ENCODE measurements at regions not wholly inside any gene's neighbourhood (a gene's known extent, or its start where the extent isn't known, plus 50 kb on each side); places are given as distances from the start of the nearest gene placed in this dataset.
"Not testable (repeated sequence)": the region's sequence is repeated elsewhere in the genome, so short reads cannot be mapped to it uniquely, and the experiment has no call there.

- Histone ChIP-seq H3K27me3 (no peaks in the 10 kb centered on the region), H3K36me3 (no peaks in the 10 kb centered on the region), H3K4me2 (no peak overlapping the region), H3K27ac (no peak overlapping the region), H3K4me3 (no peak overlapping the region), H4K20me1 (no peaks in the 10 kb centered on the region), H3K9ac (no peak overlapping the region), H3K4me1 (no peaks in the 10 kb centered on the region), H3K9me3 (no peaks in the 10 kb centered on the region)
- no peak for TF ChIP-seq Cebpa-rat (IDR thresholded peaks at IDR 0.05)
Observed at GRCh38 chr4:159770401-159770800, 667.5 kb downstream of the RAPGEF2 start.

- TF ChIP-seq Cebpa-rat (IDR thresholded peaks at IDR 0.05) = no peak
- H3K27ac ChIP-seq = no peak overlapping the region
- no peaks in the 10 kb centered on the region for H3K36me3 ChIP-seq
- no peaks in the 10 kb centered on the region for H3K27me3 ChIP-seq
- no peaks in the 10 kb centered on the region for H3K4me1 ChIP-seq
- H4K20me1 ChIP-seq = no peaks in the 10 kb centered on the region
- H3K4me3 ChIP-seq = no peak overlapping the region
- no peak overlapping the region for H3K4me2 ChIP-seq
- no peaks in the 10 kb centered on the region for H3K9me3 ChIP-seq
- no peak overlapping the region for H3K9ac ChIP-seq
Observed at GRCh38 chr4:159770969-159771368, 668.1 kb downstream of the RAPGEF2 start.

- no peaks in the 10 kb centered on the region for H3K4me1 ChIP-seq
- no peak overlapping the region for H3K27ac ChIP-seq
- no peaks in the 10 kb centered on the region for H3K36me3 ChIP-seq
- H4K20me1 ChIP-seq = no peaks in the 10 kb centered on the region
- no peaks in the 10 kb centered on the region for H3K27me3 ChIP-seq
- H3K4me2 ChIP-seq = no peak overlapping the region
- no peak for TF ChIP-seq Cebpa-rat (IDR thresholded peaks at IDR 0.05)
- no peak overlapping the region for H3K4me3 ChIP-seq
- no peaks in the 10 kb centered on the region for H3K9me3 ChIP-seq
- no peak overlapping the region for H3K9ac ChIP-seq
Observed at GRCh38 chr4:159776961-159777360, 674.1 kb downstream of the RAPGEF2 start.

- Histone ChIP-seq H3K36me3 (no peaks in the 10 kb centered on the region), H3K4me2 (no peak overlapping the region), H3K4me1 (no peaks in the 10 kb centered on the region), H3K4me3 (no peak overlapping the region), H3K27me3 (no peaks in the 10 kb centered on the region), H4K20me1 (no peaks in the 10 kb centered on the region), H3K27ac (no peak overlapping the region), H3K9me3 (no peaks in the 10 kb centered on the region), H3K9ac (no peak overlapping the region)
- TF ChIP-seq Cebpa-rat (IDR thresholded peaks at IDR 0.05) = no peak
Observed at GRCh38 chr4:159777689-159778088, 674.8 kb downstream of the RAPGEF2 start.

GRCh38 chr4:159778298-159778697, 675.4 kb downstream of the RAPGEF2 start:
- Histone ChIP-seq H3K27ac (no peak overlapping the region), H3K9me3 (no peaks in the 10 kb centered on the region), H3K4me3 (no peak overlapping the region), H3K27me3 (no peaks in the 10 kb centered on the region), H3K9ac (no peak overlapping the region), H3K4me2 (no peak overlapping the region), H3K4me1 (no peaks in the 10 kb centered on the region), H3K36me3 (no peaks in the 10 kb centered on the region), H4K20me1 (no peaks in the 10 kb centered on the region)
- TF ChIP-seq Cebpa-rat (IDR thresholded peaks at IDR 0.05) = no peak

GRCh38 chr4:159779716-159780115, 676.8 kb downstream of the RAPGEF2 start:
- no peaks in the 10 kb centered on the region for H3K36me3 ChIP-seq
- no peaks in the 10 kb centered on the region for H3K4me1 ChIP-seq
- no peak overlapping the region for H3K4me2 ChIP-seq
- no peaks in the 10 kb centered on the region for H3K27me3 ChIP-seq
- H4K20me1 ChIP-seq = no peaks in the 10 kb centered on the region
- no peak for TF ChIP-seq Cebpa-rat (IDR thresholded peaks at IDR 0.05)
- H3K27ac ChIP-seq = no peak overlapping the region
- no peaks in the 10 kb centered on the region for H3K9me3 ChIP-seq
- H3K4me3 ChIP-seq = no peak overlapping the region
- H3K9ac ChIP-seq = no peak overlapping the region

- Histone ChIP-seq H3K4me3 (no peak overlapping the region), H3K9me3 (no peaks in the 10 kb centered on the region), H3K4me1 (no peaks in the 10 kb centered on the region), H3K4me2 (no peak overlapping the region), H3K27ac (no peak overlapping the region), H3K27me3 (no peaks in the 10 kb centered on the region), H4K20me1 (no peaks in the 10 kb centered on the region), H3K36me3 (no peaks in the 10 kb centered on the region), H3K9ac (no peak overlapping the region)
- no peak for TF ChIP-seq Cebpa-rat (IDR thresholded peaks at IDR 0.05)
Observed at GRCh38 chr4:159780196-159780922, 677.5 kb downstream of the RAPGEF2 start.

- Histone ChIP-seq H3K4me3 (no peak overlapping the region), H4K20me1 (no peaks in the 10 kb centered on the region), H3K27ac (no peak overlapping the region), H3K4me1 (no peaks in the 10 kb centered on the region), H3K4me2 (no peak overlapping the region), H3K36me3 (no peaks in the 10 kb centered on the region), H3K27me3 (no peaks in the 10 kb centered on the region), H3K9ac (no peak overlapping the region), H3K9me3 (0 out of 2 replicates have a peak, but pooled peaks cover 4% of the 10 kb centered on the region)
- no peak for TF ChIP-seq Cebpa-rat (IDR thresholded peaks at IDR 0.05)
Observed at GRCh38 chr4:159787901-159788300, 685.0 kb downstream of the RAPGEF2 start.

- no peak for TF ChIP-seq Cebpa-rat (IDR thresholded peaks at IDR 0.05)
- no peaks in the 10 kb centered on the region for H4K20me1 ChIP-seq
- no peak overlapping the region for H3K9ac ChIP-seq
- H3K27ac ChIP-seq = no peak overlapping the region
- no peaks in the 10 kb centered on the region for H3K27me3 ChIP-seq
- no peak overlapping the region for H3K4me2 ChIP-seq
- H3K9me3 ChIP-seq = 0 out of 2 replicates have a peak, but pooled peaks cover under 1% of the 10 kb centered on the region
- H3K36me3 ChIP-seq = no peaks in the 10 kb centered on the region
- H3K4me3 ChIP-seq = no peak overlapping the region
- H3K4me1 ChIP-seq = no peaks in the 10 kb centered on the region
Observed at GRCh38 chr4:159791334-159791733, 688.5 kb downstream of the RAPGEF2 start.

GRCh38 chr4:159804592-159804991, 701.7 kb downstream of the RAPGEF2 start:
- not testable (repeated sequence) for H3K36me3 ChIP-seq, H3K27ac ChIP-seq, H3K4me2 ChIP-seq, H3K27me3 ChIP-seq, H4K20me1 ChIP-seq, H3K9me3 ChIP-seq, H3K9ac ChIP-seq, H3K4me3 ChIP-seq, H3K4me1 ChIP-seq

- Histone ChIP-seq H3K9me3 (no peaks in the 10 kb centered on the region), H4K20me1 (no peaks in the 10 kb centered on the region), H3K27me3 (no peaks in the 10 kb centered on the region), H3K4me2 (no peak overlapping the region), H3K36me3 (no peaks in the 10 kb centered on the region), H3K4me3 (no peak overlapping the region), H3K27ac (no peak overlapping the region), H3K9ac (no peak overlapping the region), H3K4me1 (no peaks in the 10 kb centered on the region)
- TF ChIP-seq Cebpa-rat (IDR thresholded peaks at IDR 0.05) = no peak
Observed at GRCh38 chr4:159823743-159824142, 720.9 kb downstream of the RAPGEF2 start.

Data from BLaER1 (cell line).